ENCODE measurements at regions not wholly inside any gene's neighbourhood (a gene's known extent, or its start where the extent isn't known, plus 50 kb on each side); places are given as distances from the start of the nearest gene placed in this dataset.

DNA sequence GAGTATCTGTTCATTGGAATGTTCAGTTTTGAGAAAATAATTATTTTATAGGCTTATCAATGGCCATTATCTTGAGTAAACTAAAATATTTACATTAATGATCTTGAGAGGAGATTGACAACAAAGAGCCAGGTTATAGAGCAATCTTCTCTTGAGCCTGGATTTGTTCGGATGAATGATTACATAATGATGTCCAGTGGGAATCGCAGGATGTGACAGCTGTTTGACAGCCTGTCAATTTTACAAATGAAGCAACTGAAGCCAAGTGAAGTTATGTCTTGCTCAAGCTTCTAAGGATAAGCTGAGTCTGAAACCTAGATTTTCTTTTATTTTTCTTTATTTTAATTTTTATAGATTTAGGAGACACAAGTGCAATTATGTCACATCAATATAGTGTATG is 52.1 kb upstream of the BACH1 start:
- Histone ChIP-seq H2AFZ (ENCODE audit: low read length) (no peak overlapping the region), H2AK5ac (ENCODE audit: low read depth, low read length) (no peak overlapping the region), H3K27me3 (ENCODE audit: control insufficient read depth in 3 of 3, insufficient read depth in 3 of 3, low read depth in 1 of 3, low read length in 3 of 3) (no peaks in the 10 kb centered on the region), H3K4ac (ENCODE audit: low read length) (no peak overlapping the region), H3K27ac (replicated peaks; ENCODE audit: low read length) (no peak overlapping the region), H3K9me3 (replicated peaks in 1 of 2; ENCODE audit: control insufficient read depth in 2 of 2, insufficient read depth in 1 of 2, low read depth in 1 of 2, low read length in 2 of 2) (peaks cover 0 to 1% of the 10 kb centered on the region in 2 donors), H3K4me1 (ENCODE audit: control insufficient read depth in 2 of 2, insufficient read depth in 1 of 2, low read depth in 1 of 2, low read length in 2 of 2) (no peaks in the 10 kb centered on the region), H3K9ac (ENCODE audit: low read depth, low read length, poor library complexity) (no peak overlapping the region), H4K91ac (ENCODE audit: low read depth, low read length, poor library complexity) (no peak overlapping the region), H3K4me3 (ENCODE audit: low read length in 2 of 2) (no peak overlapping the region), H3K23ac (ENCODE audit: low read depth, low read length, poor library complexity) (no peak overlapping the region), H2BK120ac (ENCODE audit: low read depth, low read length) (no peak overlapping the region), H3K79me1 (ENCODE audit: low read depth, low read length) (no peaks in the 10 kb centered on the region), H2BK12ac (ENCODE audit: low read length) (no peak overlapping the region), H3K4me2 (ENCODE audit: insufficient read depth, low read length, poor library complexity, severe bottlenecking) (no peak overlapping the region), H2BK5ac (ENCODE audit: low read length) (no peak overlapping the region), H3K36me3 (replicated peaks in 1 of 2; ENCODE audit: control insufficient read depth in 2 of 2, insufficient read depth in 2 of 2, low read length in 2 of 2) (no peaks in the 10 kb centered on the region), H2BK15ac (ENCODE audit: low read length) (no peak overlapping the region), H3K18ac (ENCODE audit: low read length) (no peak overlapping the region), H3K14ac (ENCODE audit: low read length) (no peak overlapping the region), H4K8ac (ENCODE audit: low read depth, low read length) (no peak overlapping the region)
- no peak for DNase-seq (ENCODE audit: low spot score)
- WGBS, 2 donors (ENCODE audit: extremely low coverage in 2 of 2, insufficient read length in 2 of 2, insufficient replicate concordance in 1 of 2) = no CpG with 5 or more reads among the region's 2 CpGs

DNA sequence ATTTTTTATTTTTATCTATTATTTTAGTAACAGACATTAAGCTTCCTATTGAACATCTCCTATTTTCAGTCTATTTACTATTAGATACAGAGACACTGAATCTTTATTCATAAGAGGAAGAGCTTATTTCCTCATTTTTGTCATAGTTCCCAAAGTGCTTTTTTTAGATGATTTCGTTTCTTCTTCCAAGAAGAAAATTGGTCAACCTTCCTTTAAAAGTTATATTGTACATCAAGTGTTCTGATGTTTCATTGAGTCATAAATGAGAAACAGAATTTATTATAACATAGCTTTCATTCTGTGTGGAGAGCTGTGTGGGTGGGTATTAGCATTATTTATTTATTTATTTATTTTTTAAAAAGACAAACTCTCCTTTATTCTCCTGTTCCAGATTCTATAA is 50.6 kb upstream of the BACH1 start:
- no peak overlapping the region for H3K4me3 ChIP-seq (ENCODE audit: low read length in 2 of 2)
- no peak overlapping the region for H2BK120ac ChIP-seq (ENCODE audit: low read depth, low read length)
- H3K27ac ChIP-seq (replicated peaks; ENCODE audit: low read length) = no peak overlapping the region
- H3K18ac ChIP-seq (ENCODE audit: low read length) = no peak overlapping the region
- H4K91ac ChIP-seq (ENCODE audit: low read depth, low read length, poor library complexity) = no peak overlapping the region
- H2BK5ac ChIP-seq (ENCODE audit: low read length) = no peak overlapping the region
- no peak for DNase-seq (ENCODE audit: low spot score)
- no peaks in the 10 kb centered on the region for H3K27me3 ChIP-seq (ENCODE audit: control insufficient read depth in 3 of 3, insufficient read depth in 3 of 3, low read depth in 1 of 3, low read length in 3 of 3)
- H2BK12ac ChIP-seq (ENCODE audit: low read length) = no peak overlapping the region
- no peaks in the 10 kb centered on the region for H3K79me1 ChIP-seq (ENCODE audit: low read depth, low read length)
- no peak overlapping the region for H3K4me2 ChIP-seq (ENCODE audit: insufficient read depth, low read length, poor library complexity, severe bottlenecking)
- H3K4me1 ChIP-seq (ENCODE audit: control insufficient read depth in 2 of 2, insufficient read depth in 1 of 2, low read depth in 1 of 2, low read length in 2 of 2) = no peaks in the 10 kb centered on the region
- no peak overlapping the region for H3K23ac ChIP-seq (ENCODE audit: low read depth, low read length, poor library complexity)
- H2AK5ac ChIP-seq (ENCODE audit: low read depth, low read length) = no peak overlapping the region
- H4K8ac ChIP-seq (ENCODE audit: low read depth, low read length) = no peak overlapping the region
- no peak overlapping the region for H2BK15ac ChIP-seq (ENCODE audit: low read length)
- no peak overlapping the region for H3K14ac ChIP-seq (ENCODE audit: low read length)
- H2AFZ ChIP-seq (ENCODE audit: low read length) = no peak overlapping the region
- no peak overlapping the region for H3K4ac ChIP-seq (ENCODE audit: low read length)
- no peaks in the 10 kb centered on the region for H3K36me3 ChIP-seq (replicated peaks in 1 of 2; ENCODE audit: control insufficient read depth in 2 of 2, insufficient read depth in 2 of 2, low read length in 2 of 2)
- H3K9ac ChIP-seq (ENCODE audit: low read depth, low read length, poor library complexity) = no peak overlapping the region
- no CpG with 5 or more reads among the region's 1 CpG for whole genome bisulfite sequencing, 2 donors (ENCODE audit: extremely low coverage in 2 of 2, insufficient read length in 2 of 2, insufficient replicate concordance in 1 of 2)
- peaks cover 0 to 1% of the 10 kb centered on the region in 2 donors for H3K9me3 ChIP-seq (replicated peaks in 1 of 2; ENCODE audit: control insufficient read depth in 2 of 2, insufficient read depth in 1 of 2, low read depth in 1 of 2, low read length in 2 of 2)

Measured in neuronal stem cell (in vitro differentiated cells).